Body of pancreas (tissue), 4 donors: ENCODE measurements at regions not wholly inside any gene's neighbourhood (a gene's known extent, or its start where the extent isn't known, plus 50 kb on each side); places are given as distances from the start of the nearest gene placed in this dataset.

Experiments used
- POLR2A ChIP-seq, 3 donors: fragments of 450-650 bp; IDR thresholded peaks; one replicate each; pipeline ENCODE4 v1.6.1; 2016; ENCODE audit warnings: antibody characterized with exemption in 3 of 3, mild to moderate bottlenecking in 2 of 3
- TF ChIP-seq, protein P1 (sequence below), 7 experiments: fragments of 450-650 bp in 4 of 7; fragments of 200-600 bp in 3 of 7; sonication (generic) in 3 of 7; IDR thresholded peaks; one replicate each; pipeline ENCODE4 v1.5.1; 2016 to 2019; ENCODE audit warnings: antibody characterized with exemption in 7 of 7

DNA sequence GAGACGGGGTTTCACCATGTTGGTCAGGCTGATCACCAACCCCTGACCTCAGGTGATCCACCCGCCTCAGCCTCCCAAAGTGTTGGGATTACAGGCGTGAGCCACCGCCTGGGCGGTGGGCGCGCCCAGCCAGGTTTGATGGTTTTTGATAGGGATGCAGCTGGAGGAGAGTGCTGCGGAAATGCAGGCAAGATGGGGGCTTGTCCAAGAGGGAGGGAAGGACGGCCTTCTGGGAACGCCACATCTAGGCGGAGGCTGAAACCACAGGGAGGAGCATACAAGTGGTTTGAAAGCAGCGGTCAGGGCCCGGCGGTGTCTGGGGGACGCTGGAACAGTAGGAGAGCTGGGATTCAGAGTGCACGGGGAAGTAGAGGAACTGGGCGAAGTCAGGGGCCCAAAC, 134.6 kb downstream of the VRK1 start:
- TF ChIP-seq, protein P1, sequence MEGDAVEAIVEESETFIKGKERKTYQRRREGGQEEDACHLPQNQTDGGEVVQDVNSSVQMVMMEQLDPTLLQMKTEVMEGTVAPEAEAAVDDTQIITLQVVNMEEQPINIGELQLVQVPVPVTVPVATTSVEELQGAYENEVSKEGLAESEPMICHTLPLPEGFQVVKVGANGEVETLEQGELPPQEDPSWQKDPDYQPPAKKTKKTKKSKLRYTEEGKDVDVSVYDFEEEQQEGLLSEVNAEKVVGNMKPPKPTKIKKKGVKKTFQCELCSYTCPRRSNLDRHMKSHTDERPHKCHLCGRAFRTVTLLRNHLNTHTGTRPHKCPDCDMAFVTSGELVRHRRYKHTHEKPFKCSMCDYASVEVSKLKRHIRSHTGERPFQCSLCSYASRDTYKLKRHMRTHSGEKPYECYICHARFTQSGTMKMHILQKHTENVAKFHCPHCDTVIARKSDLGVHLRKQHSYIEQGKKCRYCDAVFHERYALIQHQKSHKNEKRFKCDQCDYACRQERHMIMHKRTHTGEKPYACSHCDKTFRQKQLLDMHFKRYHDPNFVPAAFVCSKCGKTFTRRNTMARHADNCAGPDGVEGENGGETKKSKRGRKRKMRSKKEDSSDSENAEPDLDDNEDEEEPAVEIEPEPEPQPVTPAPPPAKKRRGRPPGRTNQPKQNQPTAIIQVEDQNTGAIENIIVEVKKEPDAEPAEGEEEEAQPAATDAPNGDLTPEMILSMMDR (IDR thresholded peaks at IDR 0.05): no peak
- TF ChIP-seq POLR2A (IDR thresholded peaks at IDR 0.05): no peak
